ENCODE measurements at regions not wholly inside any gene's neighbourhood (a gene's known extent, or its start where the extent isn't known, plus 50 kb on each side); places are given as distances from the start of the nearest gene placed in this dataset.
"Not testable (repeated sequence)": the region's sequence is repeated elsewhere in the genome, so short reads cannot be mapped to it uniquely, and the experiment has no call there.

- DNase-seq, result no peak
These were observed 515.5 kb upstream of the AGA start for GRCh38 chr4:177957596-177958360.

GRCh38 chr4:177960566-177960965, 518.3 kb upstream of the AGA start:
- DNase-seq, result no peak

GRCh38 chr4:177961761-177962380, 519.6 kb upstream of the AGA start:
- no peak for DNase-seq

- no peak for DNase-seq
These were observed 521.8 kb upstream of the AGA start for GRCh38 chr4:177964061-177964460.

GRCh38 chr4:177964693-177965168, 522.5 kb upstream of the AGA start:
- no peak for DNase-seq

GRCh38 chr4:177967328-177967727, 525.1 kb upstream of the AGA start:
- DNase-seq, result no peak

GRCh38 chr4:177968817-177969442, 526.7 kb upstream of the AGA start:
- DNase-seq, result no peak

- no peak for DNase-seq
These were observed 532.2 kb upstream of the AGA start for GRCh38 chr4:177974461-177974860.

- DNase-seq, result no peak
These were observed 533.2 kb upstream of the AGA start for GRCh38 chr4:177975315-177975987.

- no peak for DNase-seq
These were observed 544.0 kb upstream of the AGA start for GRCh38 chr4:177986236-177986635.

- no peak for DNase-seq
These were observed 545.7 kb upstream of the AGA start for GRCh38 chr4:177987896-177988295.

- no peak for DNase-seq
These were observed 547.4 kb upstream of the AGA start for GRCh38 chr4:177989503-177990201.

- no peak for DNase-seq
These were observed 560.9 kb upstream of the AGA start for GRCh38 chr4:178003098-178003657.

- no peak for DNase-seq
These were observed 568.4 kb upstream of the AGA start for GRCh38 chr4:178010596-178010995.

GRCh38 chr4:178015046-178015445, 572.8 kb upstream of the AGA start:
- DNase-seq, result not testable (repeated sequence)

- no peak for DNase-seq
These were observed 584.8 kb upstream of the AGA start for GRCh38 chr4:178026999-178027398.

GRCh38 chr4:178027796-178028195, 585.6 kb upstream of the AGA start:
- DNase-seq, result no peak

- DNase-seq, result no peak
These were observed 586.2 kb upstream of the AGA start for GRCh38 chr4:178028481-178028880.

GRCh38 chr4:178037459-178038214, 595.4 kb upstream of the AGA start:
- no peak for DNase-seq

- no peak for DNase-seq
These were observed 614.8 kb upstream of the AGA start for GRCh38 chr4:178056996-178057395.

GRCh38 chr4:178063568-178063967, 621.3 kb upstream of the AGA start:
- DNase-seq, result no peak

All from activated naive CD4-positive, alpha-beta T cell (primary cell).